ENCODE measurements at regions not wholly inside any gene's neighbourhood (a gene's known extent, or its start where the extent isn't known, plus 50 kb on each side); places are given as distances from the start of the nearest gene placed in this dataset.

DNA sequence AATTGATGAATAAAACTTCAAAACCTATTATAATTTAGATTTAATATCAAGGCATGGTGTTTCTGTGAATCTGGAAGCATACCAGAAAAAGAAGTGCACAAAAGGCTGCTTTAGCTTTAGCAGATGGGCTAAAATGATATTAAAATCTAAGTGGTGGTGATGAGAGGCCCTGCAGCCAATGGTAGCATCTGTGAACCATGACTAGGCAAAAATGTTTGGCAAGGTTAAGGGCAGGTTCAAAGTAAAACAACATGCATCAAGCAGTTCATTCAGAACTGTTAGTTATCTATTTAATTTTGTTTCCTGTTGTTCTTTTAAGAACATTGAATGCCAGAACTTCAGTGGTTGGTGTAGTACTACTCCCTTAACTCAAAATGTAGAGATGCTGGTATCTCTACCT lies 1736.9 kb upstream of the CELF4 start:
- TF ChIP-seq, protein P1, sequence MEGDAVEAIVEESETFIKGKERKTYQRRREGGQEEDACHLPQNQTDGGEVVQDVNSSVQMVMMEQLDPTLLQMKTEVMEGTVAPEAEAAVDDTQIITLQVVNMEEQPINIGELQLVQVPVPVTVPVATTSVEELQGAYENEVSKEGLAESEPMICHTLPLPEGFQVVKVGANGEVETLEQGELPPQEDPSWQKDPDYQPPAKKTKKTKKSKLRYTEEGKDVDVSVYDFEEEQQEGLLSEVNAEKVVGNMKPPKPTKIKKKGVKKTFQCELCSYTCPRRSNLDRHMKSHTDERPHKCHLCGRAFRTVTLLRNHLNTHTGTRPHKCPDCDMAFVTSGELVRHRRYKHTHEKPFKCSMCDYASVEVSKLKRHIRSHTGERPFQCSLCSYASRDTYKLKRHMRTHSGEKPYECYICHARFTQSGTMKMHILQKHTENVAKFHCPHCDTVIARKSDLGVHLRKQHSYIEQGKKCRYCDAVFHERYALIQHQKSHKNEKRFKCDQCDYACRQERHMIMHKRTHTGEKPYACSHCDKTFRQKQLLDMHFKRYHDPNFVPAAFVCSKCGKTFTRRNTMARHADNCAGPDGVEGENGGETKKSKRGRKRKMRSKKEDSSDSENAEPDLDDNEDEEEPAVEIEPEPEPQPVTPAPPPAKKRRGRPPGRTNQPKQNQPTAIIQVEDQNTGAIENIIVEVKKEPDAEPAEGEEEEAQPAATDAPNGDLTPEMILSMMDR (IDR thresholded peaks at IDR 0.05; ENCODE audit: insufficient read depth in 1 of 2, low read depth in 1 of 2, low read length in 1 of 2, severe bottlenecking in 1 of 2, unreplicated experiment in 1 of 2): no peak
- Histone ChIP-seq H3K4me3 (ENCODE audit: low read depth, low read length) (no peak overlapping the region), H3K36me3 (ENCODE audit: control insufficient read depth, insufficient read depth, low read length) (no peaks in the 10 kb centered on the region), H3K9me3 (no peaks in the 10 kb centered on the region), H3K4me1 (no peaks in the 10 kb centered on the region), H3K27me3 (replicated peaks; ENCODE audit: control insufficient read depth, insufficient read depth, low read length) (no peaks in the 10 kb centered on the region)
- Mint-ChIP-seq H3K27ac (ENCODE audit: unreplicated experiment) (no peak overlapping the region), H3K36me3 (ENCODE audit: insufficient read depth, unreplicated experiment) (no peaks in the 10 kb centered on the region), H3K27me3 (ENCODE audit: insufficient read depth, unreplicated experiment) (no peaks in the 10 kb centered on the region), H3K9me3 (ENCODE audit: unreplicated experiment) (no peaks in the 10 kb centered on the region), H3K4me3 (ENCODE audit: unreplicated experiment) (no peak overlapping the region), H3K4me1 (ENCODE audit: low read depth, unreplicated experiment) (no peaks in the 10 kb centered on the region)
- no TSS peak for BruUV-seq (replicated peaks)
- intact Hi-C loops (cut with micrococcal nuclease; ENCODE audit: unreplicated experiment): no loop called here
- no peak for DNase-seq
- CTCF ChIA-PET: no interaction called here
- POLR2A ChIA-PET: no interaction called here

DNA sequence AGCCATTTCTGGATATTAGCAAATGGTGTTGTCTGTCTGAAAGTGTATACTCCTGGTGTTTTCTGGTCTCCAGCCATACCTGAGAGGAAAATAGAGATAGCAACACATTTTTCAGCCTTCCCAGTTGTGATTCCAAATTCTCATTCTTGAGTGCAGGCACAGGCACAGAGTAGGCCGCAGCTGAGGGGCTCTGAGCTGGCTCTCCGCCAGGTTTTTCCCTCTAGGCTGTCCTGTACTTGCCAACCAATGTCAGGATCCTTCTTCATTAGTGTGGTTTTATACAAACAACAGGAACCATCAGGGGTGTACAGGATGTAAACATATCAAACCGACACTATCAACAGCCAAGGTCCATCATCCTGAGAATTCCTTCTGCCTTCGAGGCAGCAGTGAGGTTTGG lies 1733.6 kb upstream of the CELF4 start:
- no peaks in the 10 kb centered on the region for H3K9me3 Mint-ChIP-seq (ENCODE audit: unreplicated experiment)
- BruUV-seq (replicated peaks): no TSS peak
- intact Hi-C loops (cut with micrococcal nuclease; ENCODE audit: unreplicated experiment): no loop called here
- DNase-seq: no peak
- CTCF ChIA-PET: no interaction called here
- H3K27ac Mint-ChIP-seq (ENCODE audit: unreplicated experiment): no peak overlapping the region
- Histone ChIP-seq H3K4me1 (no peaks in the 10 kb centered on the region), H3K36me3 (ENCODE audit: control insufficient read depth, insufficient read depth, low read length) (no peaks in the 10 kb centered on the region), H3K4me3 (ENCODE audit: low read depth, low read length) (no peak overlapping the region), H3K27me3 (replicated peaks; ENCODE audit: control insufficient read depth, insufficient read depth, low read length) (no peaks in the 10 kb centered on the region), H3K9me3 (no peaks in the 10 kb centered on the region)
- H3K4me1 Mint-ChIP-seq (ENCODE audit: low read depth, unreplicated experiment): no peaks in the 10 kb centered on the region
- POLR2A ChIA-PET: no interaction called here
- H3K36me3 Mint-ChIP-seq (ENCODE audit: insufficient read depth, unreplicated experiment): no peaks in the 10 kb centered on the region
- no peaks in the 10 kb centered on the region for H3K27me3 Mint-ChIP-seq (ENCODE audit: insufficient read depth, unreplicated experiment)
- H3K4me3 Mint-ChIP-seq (ENCODE audit: unreplicated experiment): no peak overlapping the region
- TF ChIP-seq, protein P1 (IDR thresholded peaks at IDR 0.05; ENCODE audit: insufficient read depth in 1 of 2, low read depth in 1 of 2, low read length in 1 of 2, severe bottlenecking in 1 of 2, unreplicated experiment in 1 of 2): no peak

DNA sequence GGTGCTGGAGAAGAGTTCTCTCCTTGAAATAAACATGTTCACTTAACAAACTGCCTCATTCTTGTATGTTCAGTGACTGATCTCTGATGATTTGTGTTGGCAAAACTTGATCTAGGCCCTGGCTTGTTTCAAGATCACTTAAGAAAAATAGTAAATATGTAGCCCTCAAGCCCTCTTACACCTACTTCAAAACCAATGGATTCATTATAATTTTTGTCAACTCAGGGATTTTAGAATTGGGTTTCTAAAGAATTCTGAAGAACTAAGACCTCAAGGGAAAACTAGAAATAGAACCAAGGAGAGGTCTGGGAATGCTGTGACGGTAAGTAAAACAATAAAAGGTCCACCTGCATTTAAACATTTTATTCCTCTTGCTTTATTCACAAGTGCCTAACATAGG lies 1731.6 kb upstream of the CELF4 start:
- Histone ChIP-seq H3K36me3 (ENCODE audit: control insufficient read depth, insufficient read depth, low read length) (no peaks in the 10 kb centered on the region), H3K9me3 (no peaks in the 10 kb centered on the region), H3K4me3 (ENCODE audit: low read depth, low read length) (no peak overlapping the region), H3K27me3 (replicated peaks; ENCODE audit: control insufficient read depth, insufficient read depth, low read length) (no peaks in the 10 kb centered on the region), H3K4me1 (no peaks in the 10 kb centered on the region)
- H3K4me3 Mint-ChIP-seq (ENCODE audit: unreplicated experiment): no peak overlapping the region
- no peaks in the 10 kb centered on the region for H3K4me1 Mint-ChIP-seq (ENCODE audit: low read depth, unreplicated experiment)
- no peaks in the 10 kb centered on the region for H3K36me3 Mint-ChIP-seq (ENCODE audit: insufficient read depth, unreplicated experiment)
- intact Hi-C loops (cut with micrococcal nuclease; ENCODE audit: unreplicated experiment): no loop called here
- no peaks in the 10 kb centered on the region for H3K27me3 Mint-ChIP-seq (ENCODE audit: insufficient read depth, unreplicated experiment)
- no peaks in the 10 kb centered on the region for H3K9me3 Mint-ChIP-seq (ENCODE audit: unreplicated experiment)
- DNase-seq: no peak
- CTCF ChIA-PET: no interaction called here
- POLR2A ChIA-PET: no interaction called here
- TF ChIP-seq, protein P1 (IDR thresholded peaks at IDR 0.05; ENCODE audit: insufficient read depth in 1 of 2, low read depth in 1 of 2, low read length in 1 of 2, severe bottlenecking in 1 of 2, unreplicated experiment in 1 of 2): no peak
- no TSS peak for BruUV-seq (replicated peaks)
- no peak overlapping the region for H3K27ac Mint-ChIP-seq (ENCODE audit: unreplicated experiment)

All from Caco-2 (cell line).